ENCODE measurements at regions not wholly inside any gene's neighbourhood (a gene's known extent, or its start where the extent isn't known, plus 50 kb on each side); places are given as distances from the start of the nearest gene placed in this dataset.

GRCh38 chr12:75834591-75834990, 197.0 kb downstream of the PHLDA1 start (continued):
- TF ChIP-seq HMGXB4 (CRISPR knock-in tag; IDR thresholded peaks at IDR 0.05; ENCODE audit: borderline replicate concordance) (no peak), SREBF2 (IDR thresholded peaks at IDR 0.05) (no peak)

GRCh38 chr12:75833268-75833667, 198.3 kb downstream of the PHLDA1 start:
- Histone ChIP-seq H3K9me3 (no peaks in the 10 kb centered on the region), H3K4me2 (no peak overlapping the region), H3K27ac (0 out of 6 replicates have a peak overlapping the region, but pooled peaks of 1 of the 2 experiments have one; percentile 1), H3K4me1 (no peaks in the 10 kb centered on the region), H3K4me3 (no peak overlapping the region)
- WGBS (ENCODE audit: missing lambda C conversion rate): 97% methylated on average over 3 of the region's 3 CpGs
- ChIA-PET CTCF (interaction anchor here (0.8 to 1.3 kb wide), 2 partner anchors 21 to 23 kb away, joined by 3 to 4 read pairs; no protein-coding TSS in a partner anchor), POLR2A (interaction anchor here (1.0 kb wide), 1 partner anchor 192 kb away, joined by 3 read pairs; no protein-coding TSS in a partner anchor)
- ATAC-seq (no peak), DNase-seq (ENCODE audit: low read depth in 1 of 2, low spot score in 1 of 2) (no peak), FAIRE-seq (no peak)
- TF ChIP-seq CEBPB (IDR thresholded peaks at IDR 0.05) (no peak), ZSCAN20 (CRISPR knock-in tag; IDR thresholded peaks at IDR 0.05) (no peak), RFX5 (IDR thresholded peaks at IDR 0.05) (no peak), HMGXB4 (CRISPR knock-in tag; IDR thresholded peaks at IDR 0.05; ENCODE audit: borderline replicate concordance) (no peak), HDAC2 (IDR thresholded peaks at IDR 0.05) (no peak), FOSL2 (IDR thresholded peaks at IDR 0.05) (no peak), FOSL2 (CRISPR knock-in tag; IDR thresholded peaks at IDR 0.05) (no peak), POLR2AphosphoS2 (conservative IDR thresholded peaks at IDR 0.05; ENCODE audit: low read length) (no peak), MAZ (IDR thresholded peaks at IDR 0.05; ENCODE audit: borderline replicate concordance, low read depth, low read length) (no peak), JUNB (IDR thresholded peaks at IDR 0.05) (no peak), HEYL (CRISPR knock-in tag; IDR thresholded peaks at IDR 0.05) (no peak), HOXB13 (CRISPR knock-in tag; IDR thresholded peaks at IDR 0.05; ENCODE audit: low read depth) (no peak), ELK1 (IDR thresholded peaks at IDR 0.05; ENCODE audit: low read depth, low read length) (no peak), RNF2 (IDR thresholded peaks at IDR 0.05; ENCODE audit: borderline replicate concordance, low read depth) (no peak), MAFK (IDR thresholded peaks at IDR 0.05; ENCODE audit: partially characterized antibody) (no peak), REST (IDR thresholded peaks at IDR 0.05) (no peak), NR3C1 (IDR thresholded peaks at IDR 0.05) (no peak), HES2 (IDR thresholded peaks at IDR 0.05) (no peak)
